Activated CD8-positive, alpha-beta memory T cell treated with anti-CD3 and anti-CD28 coated beads, Interleukin-2, amount 50 U/mL, for 24 hours (primary cell): ENCODE measurements at regions not wholly inside any gene's neighbourhood (a gene's known extent, or its start where the extent isn't known, plus 50 kb on each side); places are given as distances from the start of the nearest gene placed in this dataset.

Experiments
- DNase-seq: peaks from one replicate; pipeline ENCODE4 v3.0.0-alpha.2; 2020; ENCODE audit errors: extremely low read depth

DNA sequence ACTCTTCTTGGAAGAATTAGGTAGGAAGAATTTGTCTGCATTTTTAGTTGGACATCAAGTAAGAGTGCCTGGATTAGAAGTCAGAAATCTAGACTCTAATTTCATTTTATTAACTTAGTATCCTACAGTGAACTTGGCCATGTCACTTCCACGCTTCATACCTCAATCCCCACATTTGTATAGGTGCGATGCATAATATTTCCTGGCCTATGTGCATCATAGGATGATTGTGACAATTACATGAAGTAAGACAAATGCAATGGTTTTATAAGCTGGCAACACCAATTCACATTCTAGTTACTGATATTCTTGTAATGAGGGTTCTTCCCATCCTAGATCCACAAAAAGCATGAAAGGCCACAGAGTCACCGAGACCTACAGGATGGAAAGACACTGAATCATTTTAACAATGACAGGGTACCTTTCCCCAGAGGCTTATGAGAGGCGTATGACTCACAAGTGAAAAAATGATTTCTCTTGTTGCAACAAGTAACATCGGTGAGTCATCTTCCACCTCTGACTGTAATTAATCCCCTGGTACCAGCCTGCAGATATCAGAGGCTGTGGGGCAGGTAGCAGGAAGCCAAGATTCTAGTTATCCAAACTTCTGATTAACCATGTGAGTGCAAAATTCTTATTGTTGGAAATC is 56.0 kb upstream of the OR5AK2 start:
- DNase-seq = no peak

DNA sequence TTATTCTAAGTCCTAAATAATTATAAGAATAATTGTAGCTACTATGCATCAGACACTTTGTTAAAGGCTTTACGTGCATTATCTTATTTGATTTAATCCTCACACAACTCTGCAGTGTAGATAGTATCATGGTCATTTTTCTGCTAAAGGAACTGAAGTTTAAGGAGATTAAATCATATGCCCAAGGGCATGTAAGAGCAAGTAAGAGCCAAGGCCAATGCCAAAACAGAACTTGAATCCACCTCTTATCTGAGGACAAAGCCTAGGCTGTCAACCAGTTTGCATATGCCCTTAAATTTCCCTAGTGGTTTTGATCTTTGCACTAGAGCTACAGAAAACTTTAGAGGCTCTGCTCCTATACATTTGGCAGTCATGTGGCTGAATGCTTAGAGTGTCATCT is 65.6 kb upstream of the OR5AK2 start:
- no peak for DNase-seq

DNA sequence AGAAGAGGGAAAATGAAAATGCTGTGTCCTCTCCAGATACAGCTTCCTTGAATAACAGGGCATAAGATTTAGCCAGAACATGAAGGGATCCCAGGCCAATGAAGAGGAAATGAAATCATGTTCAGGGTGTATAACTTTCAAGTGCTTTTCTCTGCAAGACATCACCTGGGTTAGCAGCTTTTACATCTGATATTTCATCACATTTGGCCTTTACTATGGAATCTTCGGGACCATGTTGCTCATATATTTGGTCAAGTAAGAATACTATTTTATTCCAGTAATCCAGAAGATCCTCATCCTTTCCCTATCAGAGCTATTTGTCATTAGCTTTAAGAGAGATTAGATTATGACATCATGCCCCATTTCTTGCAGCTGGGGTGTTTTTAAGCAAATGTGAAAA is 66.3 kb upstream of the OR5AK2 start:
- DNase-seq = no peak

DNA sequence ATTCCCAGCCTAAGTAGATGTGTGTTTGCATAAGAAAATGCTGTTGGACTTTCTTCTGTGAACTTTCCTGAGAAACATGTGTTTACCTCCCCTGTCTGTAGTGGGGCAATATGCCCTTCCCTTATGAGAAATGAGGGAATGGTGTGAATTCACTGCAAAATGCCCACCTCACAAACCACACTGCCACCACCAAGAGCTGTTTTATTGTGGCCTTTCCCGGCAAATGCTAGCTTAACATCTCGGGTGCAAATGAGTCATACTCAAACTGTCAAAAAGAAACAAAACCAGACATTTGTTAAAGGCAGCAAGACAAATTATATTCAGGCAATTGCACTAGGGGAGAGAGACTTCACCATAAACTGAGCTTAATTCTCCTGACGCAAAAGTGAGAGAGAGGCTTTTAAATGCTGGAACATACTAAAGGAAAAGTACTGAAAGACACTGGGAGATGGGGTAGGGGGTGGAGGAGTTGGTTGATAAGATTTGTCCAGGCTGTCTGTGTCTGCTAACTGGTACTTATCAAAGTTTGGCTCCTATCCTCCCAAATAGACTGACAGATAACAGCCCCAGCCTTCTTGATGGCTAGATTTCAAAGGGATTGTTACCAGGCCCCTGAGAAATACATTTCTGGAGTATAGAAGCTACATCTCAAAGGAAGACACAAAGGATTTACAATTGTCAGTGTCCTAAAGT is 70.9 kb upstream of the OR5AK2 start:
- DNase-seq = no peak

DNA sequence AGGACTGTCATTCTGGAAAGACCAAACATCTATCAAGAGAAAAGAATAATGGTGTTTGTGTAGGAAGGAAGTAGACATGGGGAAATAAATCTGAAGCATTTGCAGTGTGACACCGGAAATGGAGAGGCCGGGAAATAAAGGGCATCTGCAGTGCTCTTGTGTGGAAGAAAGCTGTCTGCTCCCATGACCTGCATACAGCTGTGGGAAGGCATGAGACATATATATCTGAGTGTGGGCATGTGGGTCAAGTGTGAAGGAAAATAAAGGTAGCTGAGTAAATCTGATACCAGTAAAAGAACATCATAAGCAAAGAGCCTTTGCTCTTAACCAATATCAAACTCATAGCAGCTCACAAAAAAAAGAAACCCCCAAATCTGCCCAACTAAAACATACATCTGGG is 72.1 kb upstream of the OR5AK2 start:
- DNase-seq = no peak

DNA sequence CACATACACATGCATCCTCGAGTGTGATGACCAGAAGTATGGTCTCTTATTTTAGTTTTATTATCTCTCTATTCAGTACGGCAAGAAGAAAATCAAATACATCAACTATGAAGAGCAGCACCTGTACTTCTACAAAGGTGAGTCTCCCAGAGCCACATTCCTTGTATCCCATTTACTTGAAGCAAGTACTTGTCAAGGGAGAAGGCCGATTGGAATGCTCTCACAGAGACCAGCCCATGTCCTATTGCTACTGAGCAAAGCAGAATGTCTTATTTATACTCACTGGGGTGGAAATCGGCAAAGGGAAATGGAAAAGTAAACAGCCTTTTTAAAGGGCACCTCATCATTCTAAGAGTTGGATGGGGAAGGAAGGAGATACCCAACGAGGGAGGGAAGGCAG is 72.6 kb upstream of the OR5AK2 start:
- no peak for DNase-seq

DNA sequence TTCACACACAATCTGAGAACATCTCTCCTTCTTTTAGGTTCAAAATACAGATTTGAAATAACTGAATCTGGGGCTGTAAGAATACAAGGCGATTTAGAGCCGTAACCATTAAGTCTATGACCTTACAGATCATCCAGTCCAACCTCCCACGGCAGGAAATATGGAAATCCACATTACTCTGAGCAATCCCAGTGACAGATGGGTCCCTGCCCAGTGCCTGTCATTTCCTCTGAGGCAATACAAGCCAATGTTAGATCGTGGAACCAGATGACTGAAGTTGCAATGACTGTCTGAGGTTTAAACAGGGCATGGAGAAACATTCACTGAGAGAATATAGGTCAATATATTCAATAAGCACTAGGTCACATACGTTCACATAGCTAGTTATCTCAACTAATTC is 77.4 kb upstream of the OR5AK2 start:
- DNase-seq = no peak

DNA sequence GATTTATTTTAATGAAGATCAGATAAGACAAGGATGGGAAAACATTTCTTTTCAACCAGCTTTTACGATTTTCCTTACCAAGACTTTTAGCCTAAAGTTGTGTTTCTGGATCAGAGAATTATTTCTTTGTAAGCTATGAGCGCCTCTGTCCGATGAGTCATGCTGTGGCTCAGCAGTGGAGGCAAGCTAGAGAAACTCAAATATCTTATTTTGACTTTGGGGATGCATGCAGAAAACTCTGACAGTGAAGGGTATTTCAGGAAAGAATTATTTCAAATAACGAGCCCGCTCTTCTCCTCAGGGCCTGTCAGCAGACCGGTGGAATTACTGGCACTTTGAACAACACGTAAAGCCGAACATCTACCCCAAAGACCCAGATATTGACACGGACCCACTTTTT is 77.9 kb upstream of the OR5AK2 start:
- DNase-seq = no peak

DNA sequence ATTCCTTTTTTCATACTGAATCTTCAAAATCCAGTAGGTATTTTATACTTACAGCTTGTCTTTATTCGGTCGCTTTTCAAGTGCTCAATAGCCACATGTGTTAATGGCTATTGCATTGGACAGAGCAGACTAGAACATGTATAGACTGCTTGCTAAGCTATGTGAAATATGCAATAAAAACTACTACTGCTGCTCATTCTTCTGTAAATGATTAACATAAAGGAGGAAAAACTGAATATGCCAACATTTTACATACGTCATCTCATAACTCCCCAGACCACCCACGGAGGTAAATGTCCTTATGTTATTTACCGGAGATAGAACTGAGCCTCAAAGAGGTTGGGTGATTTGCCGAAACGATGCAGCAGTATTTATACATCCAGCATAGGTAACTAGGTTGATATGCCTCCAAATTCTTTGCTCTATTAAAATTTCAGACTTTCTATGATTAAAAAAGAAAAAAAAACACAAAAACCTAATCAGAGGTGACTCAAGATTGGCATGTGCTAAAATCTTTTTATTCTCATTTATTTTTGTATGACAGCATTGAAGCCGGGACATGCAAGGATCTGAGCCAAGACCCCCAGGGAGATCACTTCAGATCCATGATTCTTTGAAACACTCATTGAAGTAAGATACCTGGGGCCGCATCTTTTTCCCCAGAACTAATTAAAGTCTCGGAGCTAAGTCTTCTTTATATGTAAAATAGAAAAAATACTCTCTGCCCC is 78.5 kb upstream of the OR5AK2 start:
- DNase-seq = no peak

DNA sequence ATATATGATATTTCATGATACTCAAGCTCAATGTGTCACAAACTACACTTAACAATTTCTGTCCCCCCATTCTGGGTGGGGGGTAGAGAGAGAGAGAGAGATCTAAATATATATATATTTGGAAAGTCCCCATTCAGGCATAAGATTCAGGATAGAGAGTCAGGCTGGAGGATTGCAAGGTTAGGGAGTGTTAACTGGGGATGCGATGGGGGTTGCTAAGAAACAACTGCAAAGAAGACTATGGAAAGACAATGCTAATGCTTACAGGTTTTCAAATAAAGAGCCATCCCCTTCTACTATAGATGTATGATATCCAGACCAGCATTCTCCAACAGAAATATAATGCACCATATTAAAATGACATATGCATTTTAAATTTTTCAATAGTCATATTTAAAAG is 79.2 kb upstream of the OR5AK2 start:
- DNase-seq = no peak

DNA sequence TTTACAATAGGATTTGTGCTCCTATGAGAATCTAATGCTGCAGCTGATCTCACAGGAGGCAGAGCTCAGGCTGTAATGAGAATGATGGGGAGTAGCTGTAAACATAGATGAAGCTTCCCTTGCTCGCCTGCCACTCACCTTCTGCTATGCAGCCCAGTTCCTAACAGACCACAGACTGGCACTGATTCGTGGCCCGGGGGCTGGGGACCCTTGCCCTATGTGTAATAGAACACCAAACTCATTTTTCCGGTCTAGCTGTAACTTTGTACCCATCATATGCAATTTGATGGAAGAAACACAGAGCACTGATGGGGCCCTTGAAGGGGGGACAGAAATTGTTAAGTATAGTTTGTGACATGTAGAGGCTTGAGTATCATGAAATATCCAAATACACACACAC is 79.6 kb upstream of the OR5AK2 start:
- DNase-seq = no peak

DNA sequence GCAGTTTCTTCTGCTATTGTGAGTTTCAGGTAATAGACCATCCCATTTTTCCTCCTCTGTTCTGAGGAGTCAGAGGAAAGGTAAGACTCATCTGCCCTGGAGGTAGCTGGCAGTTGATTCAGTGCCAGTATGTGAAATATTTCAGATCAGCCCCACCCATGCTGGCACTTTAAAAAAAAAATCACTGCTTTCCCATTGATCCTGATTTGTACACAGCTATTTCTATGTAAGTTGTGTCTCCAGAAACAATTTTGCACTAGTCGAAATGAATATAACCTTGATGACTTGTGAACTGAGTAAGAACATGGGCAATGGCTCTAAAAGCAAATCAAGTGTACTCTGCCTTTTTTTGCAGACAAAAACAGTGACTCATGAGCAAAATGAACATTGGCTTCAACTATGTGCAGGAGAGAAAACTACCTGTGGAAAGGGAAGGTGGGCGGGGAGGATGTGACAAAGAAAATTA is 82.0 kb upstream of the OR5AK2 start:
- DNase-seq = no peak

DNA sequence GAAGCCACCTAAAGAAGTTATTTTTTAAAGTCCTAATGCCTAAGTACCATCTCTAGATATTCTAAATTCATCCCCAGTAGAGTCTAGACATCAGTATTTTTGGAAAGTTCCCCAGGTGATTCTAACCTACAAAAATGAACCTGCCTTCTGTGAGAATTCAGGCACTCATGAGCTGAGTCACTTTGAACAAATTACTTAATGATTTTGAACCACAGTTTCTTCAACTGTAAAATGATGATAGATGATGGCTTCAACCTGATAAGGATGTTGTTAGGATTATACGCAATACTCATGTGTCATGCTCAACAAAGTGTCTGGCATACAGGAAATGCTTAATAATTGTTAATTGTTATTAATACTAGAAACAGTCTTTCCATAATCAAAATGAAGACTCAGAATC is 82.8 kb upstream of the OR5AK2 start:
- DNase-seq = no peak

DNA sequence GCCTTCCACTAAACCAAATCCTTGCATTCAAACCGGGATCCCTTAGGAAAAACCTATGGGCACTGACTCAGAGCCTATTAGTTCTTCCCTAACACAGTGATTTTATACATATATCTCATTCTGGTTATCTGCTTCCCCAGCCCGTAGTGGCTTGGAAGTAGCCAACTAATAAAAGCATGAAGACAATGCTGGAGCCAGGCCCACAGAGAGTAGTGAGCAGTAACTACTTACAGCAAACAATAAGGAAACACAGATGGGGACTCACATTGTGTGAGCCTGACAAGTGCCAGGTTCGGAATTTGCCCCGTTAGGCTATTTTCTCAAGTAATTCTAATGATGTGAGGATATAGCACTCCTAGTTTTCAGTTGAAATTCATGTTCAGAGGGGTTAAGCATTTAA is 83.3 kb upstream of the OR5AK2 start:
- no peak for DNase-seq

DNA sequence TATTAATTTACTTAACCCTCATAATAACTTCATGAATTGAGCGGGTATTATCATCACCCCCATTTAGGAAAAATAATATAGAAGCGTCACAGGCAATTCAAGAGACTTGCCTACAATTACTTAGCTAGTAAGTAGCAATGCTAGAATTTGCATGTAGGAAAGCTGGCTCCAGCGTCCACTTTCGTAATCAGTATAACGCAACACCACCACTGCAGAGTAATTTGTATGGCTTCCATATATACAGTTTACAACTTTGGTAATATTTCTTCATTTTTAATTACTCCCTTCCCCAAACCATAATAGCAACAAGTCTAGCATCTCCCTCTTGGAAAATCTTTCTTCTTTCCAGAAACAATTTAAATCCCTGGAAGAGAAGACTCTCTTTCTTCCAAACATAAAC is 89.9 kb upstream of the OR5AK2 start:
- DNase-seq = no peak

DNA sequence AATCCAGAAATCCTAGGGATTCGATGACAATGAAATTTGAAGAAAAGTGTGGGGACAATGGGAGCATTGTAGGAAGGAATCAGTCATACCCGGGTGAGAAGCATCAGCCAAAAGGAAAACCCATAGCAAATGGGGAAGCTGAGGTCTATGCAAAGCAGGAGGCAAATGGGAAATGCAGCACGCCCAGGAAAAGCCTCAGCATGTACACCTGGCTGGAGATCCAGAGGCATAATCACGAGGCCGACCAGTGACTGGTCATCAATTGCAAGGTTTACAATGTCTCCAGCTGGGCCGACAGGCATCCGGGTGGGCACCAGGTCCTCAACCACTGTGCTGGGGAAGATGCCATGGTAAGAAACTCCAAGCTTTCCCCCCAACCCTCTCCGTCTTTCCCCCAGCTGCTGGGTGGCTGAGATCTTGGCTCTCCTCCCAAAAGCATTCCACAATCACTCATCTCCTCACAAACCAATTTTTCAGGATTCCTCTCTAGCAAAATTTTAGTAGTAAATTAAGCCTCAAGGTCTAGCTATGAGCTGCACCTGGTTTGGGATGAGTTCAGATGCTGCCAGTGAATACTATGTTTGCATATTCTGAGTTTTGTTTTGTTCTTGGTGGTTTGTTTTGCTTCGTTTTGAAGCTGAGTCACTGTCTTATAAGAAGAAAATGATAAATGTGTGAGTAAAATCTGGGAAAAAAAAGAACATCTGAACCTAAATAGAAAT is 98.0 kb upstream of the OR5AK2 start:
- no peak for DNase-seq

DNA sequence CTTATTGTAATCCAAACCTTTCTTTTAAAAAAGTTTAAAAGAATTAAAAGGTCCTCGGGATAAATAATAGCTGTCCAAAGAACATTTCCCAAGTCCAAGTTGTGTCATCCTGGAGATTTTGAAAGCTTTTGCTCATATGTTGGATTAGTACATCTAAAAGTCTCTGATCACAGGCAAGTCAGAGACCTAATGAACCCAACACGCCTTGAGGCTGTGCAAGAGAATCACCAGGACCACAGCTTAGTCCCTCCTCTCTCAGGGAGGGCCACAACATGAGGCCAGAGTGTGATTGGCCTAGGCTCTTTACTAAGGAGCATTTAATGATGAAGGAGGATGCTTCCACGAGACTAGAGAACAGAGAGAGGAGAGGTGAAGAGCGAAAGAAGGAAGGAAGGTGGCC is 98.7 kb upstream of the OR5AK2 start:
- DNase-seq = no peak

DNA sequence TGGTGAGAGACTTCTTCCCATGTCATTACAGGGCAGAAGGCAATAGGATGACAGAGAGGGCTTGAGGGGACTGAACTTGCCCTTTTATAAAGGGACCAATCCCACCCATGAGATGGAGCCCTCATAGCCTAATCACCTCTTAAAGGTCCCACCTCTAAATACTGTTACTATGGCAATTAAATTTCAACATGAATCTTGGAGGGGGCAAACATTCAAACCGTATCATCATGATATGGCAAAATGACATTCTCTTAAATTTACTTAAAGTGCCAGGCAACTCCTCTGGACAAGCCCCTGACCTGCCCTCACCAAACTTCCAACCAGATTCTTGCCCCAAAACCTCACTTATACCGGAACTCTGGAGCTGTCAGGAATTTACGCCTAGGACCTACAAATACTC is 100.8 kb upstream of the OR5AK2 start:
- no peak for DNase-seq

DNA sequence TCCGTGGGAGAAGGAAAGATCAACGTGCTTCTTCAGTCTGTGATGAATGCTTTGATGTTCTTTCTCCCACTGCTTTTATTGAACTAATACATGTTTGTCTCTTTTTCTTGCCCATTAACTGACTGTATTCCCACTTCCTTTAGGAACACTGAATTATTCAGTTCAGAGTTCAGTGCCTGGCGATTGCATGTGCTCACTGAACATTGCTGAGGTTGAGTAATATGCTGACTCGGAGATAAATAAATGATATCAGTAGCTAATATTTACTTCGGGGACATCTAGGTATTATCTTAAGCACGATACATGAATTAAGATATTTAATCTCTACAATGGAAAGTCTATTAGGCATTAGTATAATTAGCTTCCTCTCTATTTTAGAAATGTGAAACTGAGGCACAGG is 102.3 kb upstream of the OR5AK2 start:
- no peak for DNase-seq

DNA sequence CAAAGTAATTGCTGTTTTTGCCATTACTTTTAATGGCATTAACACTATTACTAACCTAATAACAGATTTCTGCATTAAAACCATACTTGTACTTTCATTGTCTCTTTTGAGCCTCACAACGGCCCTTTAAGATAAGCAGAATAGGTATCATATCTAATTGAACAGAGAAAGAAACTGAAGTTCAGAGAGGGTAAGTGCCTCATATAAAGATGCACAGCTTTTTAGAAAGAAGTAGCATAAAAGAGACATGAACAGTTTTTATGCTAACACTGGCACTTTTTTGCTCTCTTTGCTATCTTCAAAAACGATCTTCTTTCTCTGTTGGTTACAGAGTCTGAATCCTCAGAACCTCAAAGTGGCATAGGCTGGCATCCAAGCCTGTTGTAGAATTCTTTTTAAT is 102.9 kb upstream of the OR5AK2 start:
- no peak for DNase-seq

DNA sequence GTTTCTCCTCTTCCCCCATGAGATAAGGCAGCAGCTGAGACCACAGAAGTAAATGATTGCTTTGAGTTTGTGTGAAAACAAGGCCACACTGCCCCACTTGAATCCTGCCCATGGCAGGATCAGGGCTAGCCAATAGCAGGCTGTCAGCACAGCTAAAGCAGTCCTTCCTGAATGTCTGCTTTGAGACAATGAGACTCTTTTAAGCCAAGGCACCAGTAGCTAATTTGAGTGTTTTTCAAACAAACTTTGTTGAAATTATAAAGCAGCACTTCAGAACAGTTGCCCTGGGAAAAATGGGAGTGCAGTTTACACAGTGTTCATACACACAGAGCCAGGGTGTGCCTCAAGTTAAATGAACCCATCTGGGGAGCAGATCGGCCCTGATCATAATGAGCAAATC is 103.5 kb upstream of the OR5AK2 start:
- DNase-seq = no peak

DNA sequence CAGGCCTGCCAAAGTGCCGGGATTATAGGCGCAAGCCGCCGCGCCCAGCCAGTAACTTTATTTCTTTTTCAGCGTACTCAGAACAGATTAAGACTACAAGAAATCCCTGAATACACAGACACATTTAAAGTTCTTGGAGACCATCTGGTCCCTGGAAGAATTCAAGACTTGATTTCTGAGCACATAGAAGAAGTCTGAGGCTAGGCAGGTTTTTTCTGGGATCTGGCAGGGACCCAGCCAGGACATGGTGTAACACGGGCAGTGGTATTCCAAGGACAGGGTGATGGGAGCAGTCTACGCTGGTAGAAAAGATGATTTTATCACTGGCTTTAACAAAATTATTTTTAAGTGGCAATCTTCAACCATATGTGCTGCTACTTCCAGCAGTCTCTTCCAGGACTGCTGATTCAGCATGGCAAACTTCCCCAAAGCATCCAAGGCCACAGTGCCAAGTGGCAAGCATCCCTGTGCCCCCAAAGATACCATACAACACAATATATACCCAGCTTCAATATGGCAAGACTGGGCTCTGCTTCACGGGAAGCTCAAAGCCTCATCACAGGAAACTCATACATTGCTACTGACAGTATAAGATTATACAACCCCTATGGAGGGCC is 105.2 kb upstream of the OR5AK2 start:
- DNase-seq = no peak
